ENCODE measurements at regions not wholly inside any gene's neighbourhood (a gene's known extent, or its start where the extent isn't known, plus 50 kb on each side); places are given as distances from the start of the nearest gene placed in this dataset.

GRCh38 chrX:9162698-9163097, 128.8 kb upstream of the FAM9B start (continued):
- no peak for TF ChIP-seq PRDM2 (tag by site-specific recombination; IDR thresholded peaks at IDR 0.05; ENCODE audit: borderline replicate concordance)

- Histone ChIP-seq H3K4me1 (ENCODE audit: control insufficient read depth, insufficient read depth, low read length) (no peaks in the 10 kb centered on the region; the same call in 1 of the 2 replicates), H3K27ac (ENCODE audit: extremely low read depth, low read depth, low read length) (no peak overlapping the region), H3K36me3 (ENCODE audit: control insufficient read depth in 2 of 2, insufficient read depth in 1 of 2, low read length in 2 of 2) (no peaks in the 10 kb centered on the region), H3K9me3 (ENCODE audit: control insufficient read depth, insufficient read depth, low read depth, low read length) (no peaks in the 10 kb centered on the region), H3K4me3 (ENCODE audit: low read depth, low read length) (no peak overlapping the region)
- no peak for TF ChIP-seq SALL2 (tag by site-specific recombination; IDR thresholded peaks at IDR 0.05; ENCODE audit: borderline replicate concordance)
- TF ChIP-seq ZNF473 (tag by site-specific recombination; IDR thresholded peaks at IDR 0.05), result no peak
- TF ChIP-seq ZNF423 (tag by site-specific recombination; IDR thresholded peaks at IDR 0.05), result no peak
- POLR2A ChIA-PET, result no interaction called here
- CTCF ChIA-PET, result no interaction called here
Observed at GRCh38 chrX:9163214-9163709, 129.3 kb upstream of the FAM9B start.

- no peaks in the 10 kb centered on the region; the same call in 1 of the 2 replicates for H3K4me1 ChIP-seq (ENCODE audit: control insufficient read depth, insufficient read depth, low read length)
- no peaks in the 10 kb centered on the region for H3K9me3 ChIP-seq (ENCODE audit: control insufficient read depth, insufficient read depth, low read depth, low read length)
- ChIA-PET CTCF (no interaction called here), POLR2A (no interaction called here)
- H3K4me3 ChIP-seq (ENCODE audit: low read depth, low read length), result no peak overlapping the region
- TF ChIP-seq PRDM1 (tag by site-specific recombination; IDR thresholded peaks at IDR 0.05) (no peak), ZNF558 (tag by site-specific recombination; IDR thresholded peaks at IDR 0.05) (no peak), ZNF544 (tag by site-specific recombination; IDR thresholded peaks at IDR 0.05) (no peak), ZNF76 (tag by site-specific recombination; IDR thresholded peaks at IDR 0.05; ENCODE audit: borderline replicate concordance, low read depth) (no peak), RBAK (tag by site-specific recombination; IDR thresholded peaks at IDR 0.05) (no peak), ZNF529 (tag by site-specific recombination; IDR thresholded peaks at IDR 0.05; ENCODE audit: insufficient replicate concordance) (no peak), ZNF292 (tag by site-specific recombination; IDR thresholded peaks at IDR 0.05; ENCODE audit: borderline replicate concordance, low read depth) (no peak), ZNF366 (tag by site-specific recombination; conservative IDR thresholded peaks at IDR 0.05) (no peak), ZNF433 (tag by site-specific recombination; IDR thresholded peaks at IDR 0.05; ENCODE audit: low read depth) (no peak), ZNF843 (tag by site-specific recombination; IDR thresholded peaks at IDR 0.05) (no peak), BCL6B (tag by site-specific recombination; IDR thresholded peaks at IDR 0.05) (no peak), ZNF626 (tag by site-specific recombination; IDR thresholded peaks at IDR 0.05) (no peak), ZNF2 (tag by site-specific recombination; IDR thresholded peaks at IDR 0.05) (no peak), ZNF488 (tag by site-specific recombination; IDR thresholded peaks at IDR 0.05) (no peak), GLIS2 (tag by site-specific recombination; IDR thresholded peaks at IDR 0.05) (no peak)
- H3K36me3 ChIP-seq (ENCODE audit: control insufficient read depth in 2 of 2, insufficient read depth in 1 of 2, low read length in 2 of 2), result no peaks in the 10 kb centered on the region
- no peak overlapping the region for H3K27ac ChIP-seq (ENCODE audit: extremely low read depth, low read depth, low read length)
Observed at GRCh38 chrX:9164086-9164485, 130.2 kb upstream of the FAM9B start.
